Testis (tissue), 2 donors: ENCODE measurements at regions not wholly inside any gene's neighbourhood (a gene's known extent, or its start where the extent isn't known, plus 50 kb on each side); places are given as distances from the start of the nearest gene placed in this dataset.

Experiments
- POLR2A ChIP-seq: fragments of 450-650 bp; IDR thresholded peaks from one replicate; pipeline ENCODE4 v1.6.1; 2017; ENCODE audit warnings: antibody characterized with exemption, mild to moderate bottlenecking, moderate library complexity
- TF ChIP-seq, protein P1 (sequence below), 3 experiments: fragments of 450-650 bp in 2 of 3; fragments of 200-600 bp in 1 of 3; sonication (generic) in 1 of 3; IDR thresholded peaks; one replicate each; pipeline ENCODE4 v1.5.1; 2016 to 2019; ENCODE audit warnings: antibody characterized with exemption in 3 of 3, mild to moderate bottlenecking in 2 of 3, moderate library complexity in 1 of 3

DNA sequence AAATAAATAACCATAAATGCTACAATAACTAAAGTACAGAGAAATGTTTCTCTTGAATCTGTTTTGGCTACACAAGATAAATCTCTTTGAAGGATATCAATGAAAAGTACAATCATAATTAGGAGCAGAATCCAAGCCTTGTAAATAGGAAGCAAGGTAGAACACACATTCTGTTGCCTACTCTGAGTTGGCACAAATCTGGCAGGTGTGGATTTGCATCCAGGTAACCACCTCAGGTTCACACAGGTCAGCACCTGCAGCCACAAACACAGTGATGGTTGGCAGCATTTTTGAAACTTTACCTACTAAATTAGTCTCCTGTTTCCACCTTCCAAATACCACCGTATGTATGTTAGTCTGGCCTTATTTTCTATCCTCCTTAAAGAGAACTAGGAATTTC lies 105.3 kb upstream of the PIK3R1 start:
- TF ChIP-seq, protein P1, sequence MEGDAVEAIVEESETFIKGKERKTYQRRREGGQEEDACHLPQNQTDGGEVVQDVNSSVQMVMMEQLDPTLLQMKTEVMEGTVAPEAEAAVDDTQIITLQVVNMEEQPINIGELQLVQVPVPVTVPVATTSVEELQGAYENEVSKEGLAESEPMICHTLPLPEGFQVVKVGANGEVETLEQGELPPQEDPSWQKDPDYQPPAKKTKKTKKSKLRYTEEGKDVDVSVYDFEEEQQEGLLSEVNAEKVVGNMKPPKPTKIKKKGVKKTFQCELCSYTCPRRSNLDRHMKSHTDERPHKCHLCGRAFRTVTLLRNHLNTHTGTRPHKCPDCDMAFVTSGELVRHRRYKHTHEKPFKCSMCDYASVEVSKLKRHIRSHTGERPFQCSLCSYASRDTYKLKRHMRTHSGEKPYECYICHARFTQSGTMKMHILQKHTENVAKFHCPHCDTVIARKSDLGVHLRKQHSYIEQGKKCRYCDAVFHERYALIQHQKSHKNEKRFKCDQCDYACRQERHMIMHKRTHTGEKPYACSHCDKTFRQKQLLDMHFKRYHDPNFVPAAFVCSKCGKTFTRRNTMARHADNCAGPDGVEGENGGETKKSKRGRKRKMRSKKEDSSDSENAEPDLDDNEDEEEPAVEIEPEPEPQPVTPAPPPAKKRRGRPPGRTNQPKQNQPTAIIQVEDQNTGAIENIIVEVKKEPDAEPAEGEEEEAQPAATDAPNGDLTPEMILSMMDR (IDR thresholded peaks at IDR 0.05): no peak
- TF ChIP-seq POLR2A: no peak
